ENCODE measurements at regions not wholly inside any gene's neighbourhood (a gene's known extent, or its start where the extent isn't known, plus 50 kb on each side); places are given as distances from the start of the nearest gene placed in this dataset.

DNA sequence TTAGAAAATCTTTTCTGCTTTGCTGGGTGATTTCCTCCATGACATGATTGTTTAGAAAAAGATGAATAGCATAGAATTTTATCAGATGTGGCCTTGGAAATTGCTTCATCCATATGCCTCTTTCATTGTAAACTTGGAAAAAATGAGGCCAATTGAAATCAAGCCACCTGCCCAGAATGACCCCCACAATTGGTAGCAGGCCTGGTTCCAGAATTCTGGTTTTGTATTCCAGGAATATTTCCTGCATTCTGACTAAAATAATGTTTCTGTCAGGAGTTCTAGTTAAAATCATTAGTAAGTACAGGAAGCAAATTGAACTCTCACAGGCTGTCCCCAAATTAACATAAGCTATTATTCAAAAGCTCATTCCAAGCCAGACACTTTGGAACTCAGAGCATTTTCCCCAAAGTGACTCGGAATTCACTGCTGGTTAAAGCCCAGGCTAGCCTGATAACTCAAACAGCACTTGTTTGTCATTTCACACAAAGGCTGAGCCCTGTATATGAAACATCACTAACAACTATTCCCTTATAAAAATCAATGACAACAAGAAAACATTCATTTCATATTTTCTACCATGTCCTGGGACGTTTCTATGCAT, 75.1 kb upstream of the ADCY2 start:
- POLR2A ChIA-PET, result no interaction called here
- TF ChIP-seq, protein P1, sequence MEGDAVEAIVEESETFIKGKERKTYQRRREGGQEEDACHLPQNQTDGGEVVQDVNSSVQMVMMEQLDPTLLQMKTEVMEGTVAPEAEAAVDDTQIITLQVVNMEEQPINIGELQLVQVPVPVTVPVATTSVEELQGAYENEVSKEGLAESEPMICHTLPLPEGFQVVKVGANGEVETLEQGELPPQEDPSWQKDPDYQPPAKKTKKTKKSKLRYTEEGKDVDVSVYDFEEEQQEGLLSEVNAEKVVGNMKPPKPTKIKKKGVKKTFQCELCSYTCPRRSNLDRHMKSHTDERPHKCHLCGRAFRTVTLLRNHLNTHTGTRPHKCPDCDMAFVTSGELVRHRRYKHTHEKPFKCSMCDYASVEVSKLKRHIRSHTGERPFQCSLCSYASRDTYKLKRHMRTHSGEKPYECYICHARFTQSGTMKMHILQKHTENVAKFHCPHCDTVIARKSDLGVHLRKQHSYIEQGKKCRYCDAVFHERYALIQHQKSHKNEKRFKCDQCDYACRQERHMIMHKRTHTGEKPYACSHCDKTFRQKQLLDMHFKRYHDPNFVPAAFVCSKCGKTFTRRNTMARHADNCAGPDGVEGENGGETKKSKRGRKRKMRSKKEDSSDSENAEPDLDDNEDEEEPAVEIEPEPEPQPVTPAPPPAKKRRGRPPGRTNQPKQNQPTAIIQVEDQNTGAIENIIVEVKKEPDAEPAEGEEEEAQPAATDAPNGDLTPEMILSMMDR (IDR thresholded peaks at IDR 0.05), result no peak
- TF ChIP-seq TCF7L2 (IDR thresholded peaks at IDR 0.05; ENCODE audit: low read depth, low read length) (no peak), SIN3A (IDR thresholded peaks at IDR 0.05; ENCODE audit: borderline replicate concordance, insufficient read depth, low read depth, low read length) (no peak), POLR2AphosphoS5 (IDR thresholded peaks at IDR 0.05; ENCODE audit: low read depth, low read length) (no peak)
- TF ChIP-seq, protein P2, sequence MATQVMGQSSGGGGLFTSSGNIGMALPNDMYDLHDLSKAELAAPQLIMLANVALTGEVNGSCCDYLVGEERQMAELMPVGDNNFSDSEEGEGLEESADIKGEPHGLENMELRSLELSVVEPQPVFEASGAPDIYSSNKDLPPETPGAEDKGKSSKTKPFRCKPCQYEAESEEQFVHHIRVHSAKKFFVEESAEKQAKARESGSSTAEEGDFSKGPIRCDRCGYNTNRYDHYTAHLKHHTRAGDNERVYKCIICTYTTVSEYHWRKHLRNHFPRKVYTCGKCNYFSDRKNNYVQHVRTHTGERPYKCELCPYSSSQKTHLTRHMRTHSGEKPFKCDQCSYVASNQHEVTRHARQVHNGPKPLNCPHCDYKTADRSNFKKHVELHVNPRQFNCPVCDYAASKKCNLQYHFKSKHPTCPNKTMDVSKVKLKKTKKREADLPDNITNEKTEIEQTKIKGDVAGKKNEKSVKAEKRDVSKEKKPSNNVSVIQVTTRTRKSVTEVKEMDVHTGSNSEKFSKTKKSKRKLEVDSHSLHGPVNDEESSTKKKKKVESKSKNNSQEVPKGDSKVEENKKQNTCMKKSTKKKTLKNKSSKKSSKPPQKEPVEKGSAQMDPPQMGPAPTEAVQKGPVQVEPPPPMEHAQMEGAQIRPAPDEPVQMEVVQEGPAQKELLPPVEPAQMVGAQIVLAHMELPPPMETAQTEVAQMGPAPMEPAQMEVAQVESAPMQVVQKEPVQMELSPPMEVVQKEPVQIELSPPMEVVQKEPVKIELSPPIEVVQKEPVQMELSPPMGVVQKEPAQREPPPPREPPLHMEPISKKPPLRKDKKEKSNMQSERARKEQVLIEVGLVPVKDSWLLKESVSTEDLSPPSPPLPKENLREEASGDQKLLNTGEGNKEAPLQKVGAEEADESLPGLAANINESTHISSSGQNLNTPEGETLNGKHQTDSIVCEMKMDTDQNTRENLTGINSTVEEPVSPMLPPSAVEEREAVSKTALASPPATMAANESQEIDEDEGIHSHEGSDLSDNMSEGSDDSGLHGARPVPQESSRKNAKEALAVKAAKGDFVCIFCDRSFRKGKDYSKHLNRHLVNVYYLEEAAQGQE (IDR thresholded peaks at IDR 0.05; ENCODE audit: insufficient read depth in 1 of 2, low read depth in 2 of 2, low read length in 1 of 2), result no peak
- H3K36me3 ChIP-seq (ENCODE audit: control insufficient read depth, insufficient read depth, low read length), result no peaks in the 10 kb centered on the region
- H3K27ac ChIP-seq (ENCODE audit: low read length), result no peak overlapping the region
- no TSS peak for BruUV-seq (replicated peaks)
- ATAC-seq, result no peak
- no peak overlapping the region for H3K4me3 ChIP-seq (ENCODE audit: low read depth in 2 of 2, low read length in 2 of 2)
- no peaks in the 10 kb centered on the region for H3K27me3 ChIP-seq (ENCODE audit: control insufficient read depth, insufficient read depth, low read length)
- no peaks in the 10 kb centered on the region for H3K9me3 ChIP-seq (ENCODE audit: control insufficient read depth, insufficient read depth, low read depth, low read length)
- in situ Hi-C loops (cut with HindIII; ENCODE audit: low pct_unique_long_range_greater_than_20kb, low sequenced_read_pairs), result no loop called here
- CTCF ChIA-PET, result no interaction called here
- no peaks in the 10 kb centered on the region for H3K4me1 ChIP-seq (ENCODE audit: control insufficient read depth, insufficient read depth, low read length)
- intact Hi-C loops (cut with micrococcal nuclease; ENCODE audit: unreplicated experiment), result no loop called here
- no peak for DNase-seq (ENCODE audit: low read depth, low spot score)

DNA sequence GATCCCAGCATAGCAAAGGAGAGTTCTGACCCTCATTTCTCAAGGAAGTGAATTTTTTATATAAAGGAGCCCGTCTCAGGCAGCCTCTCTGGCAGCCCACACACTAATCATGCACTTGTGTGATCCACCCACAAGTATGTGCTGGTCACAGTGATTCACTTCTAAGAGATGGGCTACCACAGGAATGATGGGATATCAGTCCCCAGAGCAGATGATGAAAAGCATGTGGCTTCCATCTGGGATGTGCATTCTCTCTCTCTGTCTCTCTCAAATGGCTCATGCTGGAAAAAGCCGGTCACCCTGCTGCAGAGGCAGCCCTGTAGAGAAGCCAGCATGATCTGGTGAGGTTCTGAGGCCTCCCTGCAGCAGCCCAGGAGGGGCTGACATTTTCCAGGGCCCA, 74.2 kb upstream of the ADCY2 start:
- no peak overlapping the region for H3K4me3 ChIP-seq (ENCODE audit: low read depth in 2 of 2, low read length in 2 of 2)
- intact Hi-C loops (cut with micrococcal nuclease; ENCODE audit: unreplicated experiment), result no loop called here
- in situ Hi-C loops (cut with HindIII; ENCODE audit: low pct_unique_long_range_greater_than_20kb, low sequenced_read_pairs), result no loop called here
- no peaks in the 10 kb centered on the region for H3K9me3 ChIP-seq (ENCODE audit: control insufficient read depth, insufficient read depth, low read depth, low read length)
- ChIA-PET POLR2A (no interaction called here), CTCF (no interaction called here)
- TF ChIP-seq, protein P1 (IDR thresholded peaks at IDR 0.05), result no peak
- TF ChIP-seq, protein P2 (IDR thresholded peaks at IDR 0.05; ENCODE audit: insufficient read depth in 1 of 2, low read depth in 2 of 2, low read length in 1 of 2), result no peak
- TF ChIP-seq TCF7L2 (IDR thresholded peaks at IDR 0.05; ENCODE audit: low read depth, low read length), result no peak
- no peak for TF ChIP-seq POLR2AphosphoS5 (IDR thresholded peaks at IDR 0.05; ENCODE audit: low read depth, low read length)
- TF ChIP-seq SIN3A (IDR thresholded peaks at IDR 0.05; ENCODE audit: borderline replicate concordance, insufficient read depth, low read depth, low read length), result no peak
- no peak overlapping the region for H3K27ac ChIP-seq (ENCODE audit: low read length)
- H3K36me3 ChIP-seq (ENCODE audit: control insufficient read depth, insufficient read depth, low read length), result no peaks in the 10 kb centered on the region
- no peaks in the 10 kb centered on the region for H3K27me3 ChIP-seq (ENCODE audit: control insufficient read depth, insufficient read depth, low read length)
- BruUV-seq (replicated peaks), result no TSS peak
- ATAC-seq (no peak), DNase-seq (ENCODE audit: low read depth, low spot score) (no peak)
- no peaks in the 10 kb centered on the region for H3K4me1 ChIP-seq (ENCODE audit: control insufficient read depth, insufficient read depth, low read length)

Data from Panc1 (cell line).